K562 (cell line): ENCODE measurements at regions not wholly inside any gene's neighbourhood (a gene's known extent, or its start where the extent isn't known, plus 50 kb on each side); places are given as distances from the start of the nearest gene placed in this dataset.

Experiments used
- ATAC-seq: fragments of 200-7000 bp; cut with Tn5 transposase; 3 replicates; pipeline ENCODE4 v1.9.1; 2020; ENCODE audit warnings: moderate library complexity
- BruUV-seq: library from RNA; stranded (reverse); fragments of 400-500 nt; replicated peaks from 2 replicates; lab custom pipeline; 2021; lab: Mats Ljungman, UMichigan
- CTCF ChIA-PET: fragments of 300-600 bp; formaldehyde crosslinking; extraction: SDS; loops from one replicate; lab custom pipeline; 2021; ENCODE audit warnings: low intra/inter-chr PET ratio; lab: Yijun Ruan, JAX
- POLR2A ChIA-PET: fragments of 300-600, 350-650 bp; sonication (Branson Sonifier 250); formaldehyde crosslinking; extraction: SDS; loops from one replicate; lab custom pipeline; 2021; ENCODE audit warnings: antibody characterized with exemption, inconsistent platforms; lab: Yijun Ruan, JAX
- DNase-seq, 4 experiments: peaks; one replicate each; pipeline versions ENCODE4 v3.0.0 to v3.0.0-alpha.2; 2011 to 2018; ENCODE audit warnings: low spot score in 3 of 4, mixed read lengths in 3 of 4; ENCODE audit errors: extremely low read depth in 1 of 4
- FAIRE-seq: peaks from 2 replicates; lab custom pipeline; 2011; peaks lifted over from hg19 to GRCh38; lab: Jason Lieb, UNC
- H2AFZ ChIP-seq: 2 replicates; pipeline ENCODE4 v1.6.0; 2011; ENCODE audit warnings: low read depth, low read length, control low read depth, inconsistent platforms
- H3K27ac ChIP-seq: fragments of 200-600 bp; 3 replicates; pipeline ENCODE4 v1.8.0; 2011; ENCODE audit warnings: low read depth, mild to moderate bottlenecking, control low read depth, inconsistent platforms, low read length, moderate library complexity, mixed read lengths; ENCODE audit errors: extremely low read depth
- H3K27me3 ChIP-seq, 2 experiments: fragments of 300-600 bp in 1 of 2; 2 replicates in 1 of 2; 3 replicates in 1 of 2; pipeline versions ENCODE4 v1.6.0 to v1.8.0; 2011; ENCODE audit warnings: inconsistent platforms in 2 of 2, low read length in 2 of 2, mild to moderate bottlenecking in 1 of 2, mixed read lengths in 1 of 2, moderate library complexity in 1 of 2; ENCODE audit not compliant: control insufficient read depth in 2 of 2, insufficient read depth in 2 of 2
- H3K36me3 ChIP-seq: fragments of 300-600 bp; 3 replicates; pipeline ENCODE4 v1.8.0; 2011; ENCODE audit warnings: mild to moderate bottlenecking, low read length, inconsistent platforms; ENCODE audit not compliant: control insufficient read depth, insufficient read depth
- H3K4me1 ChIP-seq, 2 experiments: fragments of 200-600 bp in 1 of 2; replicated peaks in 1 of 2; 2 replicates in 1 of 2; 3 replicates in 1 of 2; pipeline versions ENCODE4 v1.5.1 to v1.8.0; 2011; ENCODE audit warnings: inconsistent platforms in 2 of 2, low read length in 2 of 2, mild to moderate bottlenecking in 1 of 2, mixed read lengths in 1 of 2, moderate library complexity in 1 of 2; ENCODE audit not compliant: control insufficient read depth in 2 of 2, insufficient read depth in 2 of 2
- H3K4me2 ChIP-seq: 2 replicates; pipeline ENCODE4 v1.6.1; 2011; ENCODE audit warnings: low read length, control low read depth, inconsistent platforms, mixed read lengths; ENCODE audit not compliant: insufficient read depth
- H3K4me3 ChIP-seq: fragments of 200-600 bp; sonication (generic), shearing (Covaris generic); 2 replicates; pipeline ENCODE4 v1.5.1; 2016; ENCODE audit warnings: control low read depth, inconsistent platforms
- H3K79me2 ChIP-seq: fragments of 200-600 bp; 3 replicates; pipeline ENCODE4 v1.8.0; 2011; ENCODE audit warnings: low read length, inconsistent platforms; ENCODE audit not compliant: control insufficient read depth, insufficient read depth
- H3K9ac ChIP-seq, 2 experiments: 2 replicates each; pipeline versions ENCODE4 v1.6.0 to v1.6.1; 2011; ENCODE audit warnings: low read depth in 2 of 2, low read length in 2 of 2, control low read depth in 1 of 2, inconsistent platforms in 1 of 2, mild to moderate bottlenecking in 1 of 2, mixed read lengths in 1 of 2; ENCODE audit not compliant: insufficient read depth in 1 of 2
- H3K9me1 ChIP-seq: one replicate; pipeline ENCODE4 v1.6.0; 2011; ENCODE audit warnings: inconsistent platforms, mild to moderate bottlenecking, low read length, moderate library complexity; ENCODE audit not compliant: control insufficient read depth, insufficient read depth
- H3K9me3 ChIP-seq: replicated peaks from 2 replicates; pipeline ENCODE4 v1.5.1; 2011; ENCODE audit warnings: low read depth, low read length, inconsistent platforms; ENCODE audit not compliant: control insufficient read depth, insufficient read depth
- H4K20me1 ChIP-seq: replicated peaks from 2 replicates; pipeline ENCODE4 v1.6.1; 2011; ENCODE audit warnings: low read length, inconsistent platforms, mixed read lengths; ENCODE audit not compliant: control insufficient read depth, insufficient read depth
- KLF16 ChIP-seq: IDR thresholded peaks from 2 replicates; pipeline ENCODE4 v1.6.1; 2016; ENCODE audit warnings: antibody characterized with exemption
- MCM2 ChIP-seq: fragments of 450-650 bp; IDR thresholded peaks from 2 replicates; pipeline ENCODE4 v1.6.1; 2017; ENCODE audit warnings: low read depth, mild to moderate bottlenecking
- NCOA6 ChIP-seq: fragments of 450-650 bp; IDR thresholded peaks from 2 replicates; pipeline ENCODE4 v1.6.1; 2017; ENCODE audit warnings: mild to moderate bottlenecking
- RAD51 ChIP-seq: fragments of 450-650 bp; IDR thresholded peaks from 2 replicates; pipeline ENCODE4 v1.7.1; 2016; ENCODE audit warnings: low read depth, mild to moderate bottlenecking, borderline replicate concordance
- ZNF212 ChIP-seq: fragments of 450-650 bp; formaldehyde crosslinking; IDR thresholded peaks from 2 replicates; pipeline ENCODE4 v1.4.0; 2020; ENCODE audit warnings: mild to moderate bottlenecking
- ZNF24 ChIP-seq: fragments of 450-650 bp; IDR thresholded peaks from 2 replicates; pipeline ENCODE4 v1.6.1; 2016
- WGBS: fragments of 100-300 bp; shearing (Covaris generic); methylation state at CpG from one replicate; pipeline ENCODE4 v1.1.6; 2016; ENCODE audit warnings: low coverage, mixed read lengths; ENCODE audit not compliant: insufficient coverage; ENCODE audit errors: missing lambda C conversion rate; 5-methylcytosine and 5-hydroxymethylcytosine counted together
- in situ Hi-C: fragments of 300-500 bp; cut with MboI; formaldehyde crosslinking; loops from 4 replicates; pipeline ENCODE4 v1.15.0; 2018; ENCODE audit warnings: inconsistent platforms, mixed read lengths
- intact Hi-C: fragments of 100-400 bp; cut with micrococcal nuclease; formaldehyde crosslinking; loops from 2 replicates; pipeline ENCODE4 v1.14.2; 2022

DNA sequence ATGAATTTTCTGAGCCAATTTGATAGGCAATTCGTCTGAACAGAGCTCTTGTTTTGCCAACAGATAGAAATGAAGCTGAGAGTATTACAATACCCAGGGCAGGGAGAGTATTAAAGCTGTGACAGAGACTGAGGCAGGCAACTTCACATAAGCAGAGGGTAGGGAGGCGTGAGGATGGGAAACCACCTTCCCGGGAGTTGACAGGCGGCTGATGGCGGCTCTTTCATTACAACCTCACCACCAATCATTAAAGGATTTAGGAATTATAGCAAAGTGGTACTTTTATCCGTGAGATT is 73.3 kb downstream of the CD83 start:
- Histone ChIP-seq H3K9me3 (0 out of 2 replicates have a peak, but pooled peaks cover 2% of the 10 kb centered on the region), H3K36me3 (no peaks in the 10 kb centered on the region), H3K9me1 (no peaks in the 10 kb centered on the region), H4K20me1 (no peaks in the 10 kb centered on the region), H3K9ac (no peak overlapping the region), H3K4me1 (no peaks in the 10 kb centered on the region), H2AFZ (no peak overlapping the region)
- intact Hi-C loops, result no loop called here
- no peak for ATAC-seq
- no peak for FAIRE-seq
- CTCF ChIA-PET, result no interaction called here
- no TSS peak for BruUV-seq
- DNase-seq, result no peak
- TF ChIP-seq MCM2 (no peak), ZNF24 (no peak), RAD51 (no peak), KLF16 (no peak), NCOA6 (no peak)
- TF ChIP-seq, all 486 proteins: peak for 0
- no peak overlapping the region for H3K27ac ChIP-seq
- peaks cover 51 to 58% of the 10 kb centered on the region in 2 experiments for H3K27me3 ChIP-seq
- no peak overlapping the region for H3K4me2 ChIP-seq
- POLR2A ChIA-PET, result interaction anchor here (1.1 to 1.2 kb wide), 2 partner anchors 15 to 26 kb away, joined by 3 read pairs; no protein-coding TSS in a partner anchor
- no peak overlapping the region for H3K4me3 ChIP-seq
- in situ Hi-C loops, result no loop called here
- no peaks in the 10 kb centered on the region for H3K79me2 ChIP-seq
- 2% methylated on average over 6 of the region's 6 CpGs for WGBS

DNA sequence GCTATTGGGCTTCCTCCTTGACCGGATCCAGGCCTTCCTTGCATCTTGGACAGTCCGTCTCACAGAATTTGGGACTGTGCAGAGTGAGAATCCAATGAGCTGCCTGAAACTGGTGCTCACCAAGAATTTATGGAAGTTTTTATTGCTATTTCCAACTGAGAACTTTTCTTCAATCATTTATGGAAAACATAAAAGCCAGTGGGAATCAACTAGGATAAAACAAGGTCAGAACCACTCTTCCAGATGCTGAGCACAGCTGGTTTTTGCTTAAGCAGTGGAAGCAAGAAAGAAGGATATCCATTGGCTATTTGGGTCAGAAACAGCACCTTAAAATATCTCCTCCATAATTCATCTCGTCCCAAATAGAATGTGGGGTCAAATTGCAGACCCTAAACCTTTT is 74.2 kb downstream of the CD83 start:
- H3K4me1 ChIP-seq, result no peaks in the 10 kb centered on the region
- no TSS peak for BruUV-seq
- FAIRE-seq (no peak), ATAC-seq (no peak), DNase-seq (no peak)
- CTCF ChIA-PET, result interaction anchor here (0.5 to 0.7 kb wide), 2 partner anchors 10 to 1325 kb away, joined by 3 read pairs; no protein-coding TSS in a partner anchor
- in situ Hi-C loops (no loop called here), intact Hi-C loops (no loop called here)
- H3K27ac ChIP-seq, result no peak overlapping the region
- peaks cover 50 to 58% of the 10 kb centered on the region in 2 experiments for H3K27me3 ChIP-seq
- TF ChIP-seq ZNF212 (CRISPR knock-in tag), result no peak
- H3K79me2 ChIP-seq, result no peaks in the 10 kb centered on the region
- no peak overlapping the region for H3K4me2 ChIP-seq
- H3K9ac ChIP-seq, result no peak overlapping the region
- POLR2A ChIA-PET, result interaction anchor here (1.1 kb wide), 1 partner anchor 26 kb away, joined by 3 read pairs; no protein-coding TSS in a partner anchor
- H2AFZ ChIP-seq, result no peak overlapping the region
- H3K4me3 ChIP-seq, result no peak overlapping the region
- WGBS, result 0% methylated on average over 3 of the region's 3 CpGs
- H3K9me3 ChIP-seq, result 0 out of 2 replicates have a peak, but pooled peaks cover 2% of the 10 kb centered on the region
- H3K36me3 ChIP-seq, result no peaks in the 10 kb centered on the region
- no peaks in the 10 kb centered on the region for H4K20me1 ChIP-seq
- no peaks in the 10 kb centered on the region for H3K9me1 ChIP-seq
